ENCODE measurements at regions not wholly inside any gene's neighbourhood (a gene's known extent, or its start where the extent isn't known, plus 50 kb on each side); places are given as distances from the start of the nearest gene placed in this dataset.

GRCh38 chr2:502831-503230 is 174.4 kb downstream of the TMEM18 start:
- TF ChIP-seq, protein P1, sequence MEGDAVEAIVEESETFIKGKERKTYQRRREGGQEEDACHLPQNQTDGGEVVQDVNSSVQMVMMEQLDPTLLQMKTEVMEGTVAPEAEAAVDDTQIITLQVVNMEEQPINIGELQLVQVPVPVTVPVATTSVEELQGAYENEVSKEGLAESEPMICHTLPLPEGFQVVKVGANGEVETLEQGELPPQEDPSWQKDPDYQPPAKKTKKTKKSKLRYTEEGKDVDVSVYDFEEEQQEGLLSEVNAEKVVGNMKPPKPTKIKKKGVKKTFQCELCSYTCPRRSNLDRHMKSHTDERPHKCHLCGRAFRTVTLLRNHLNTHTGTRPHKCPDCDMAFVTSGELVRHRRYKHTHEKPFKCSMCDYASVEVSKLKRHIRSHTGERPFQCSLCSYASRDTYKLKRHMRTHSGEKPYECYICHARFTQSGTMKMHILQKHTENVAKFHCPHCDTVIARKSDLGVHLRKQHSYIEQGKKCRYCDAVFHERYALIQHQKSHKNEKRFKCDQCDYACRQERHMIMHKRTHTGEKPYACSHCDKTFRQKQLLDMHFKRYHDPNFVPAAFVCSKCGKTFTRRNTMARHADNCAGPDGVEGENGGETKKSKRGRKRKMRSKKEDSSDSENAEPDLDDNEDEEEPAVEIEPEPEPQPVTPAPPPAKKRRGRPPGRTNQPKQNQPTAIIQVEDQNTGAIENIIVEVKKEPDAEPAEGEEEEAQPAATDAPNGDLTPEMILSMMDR (IDR thresholded peaks at IDR 0.05) = no peak
- H3K27me3 ChIP-seq = no peaks in the 10 kb centered on the region
- intact Hi-C loops (cut with DNase I) = no loop called here
- H3K9me3 ChIP-seq = no peaks in the 10 kb centered on the region
- no peaks in the 10 kb centered on the region for H3K4me1 ChIP-seq
- no peak overlapping the region for H3K27ac ChIP-seq
- DNase-seq (no peak), ATAC-seq (no peak)
- H3K4me3 ChIP-seq = no peak overlapping the region
- no peaks in the 10 kb centered on the region for H3K36me3 ChIP-seq

DNA sequence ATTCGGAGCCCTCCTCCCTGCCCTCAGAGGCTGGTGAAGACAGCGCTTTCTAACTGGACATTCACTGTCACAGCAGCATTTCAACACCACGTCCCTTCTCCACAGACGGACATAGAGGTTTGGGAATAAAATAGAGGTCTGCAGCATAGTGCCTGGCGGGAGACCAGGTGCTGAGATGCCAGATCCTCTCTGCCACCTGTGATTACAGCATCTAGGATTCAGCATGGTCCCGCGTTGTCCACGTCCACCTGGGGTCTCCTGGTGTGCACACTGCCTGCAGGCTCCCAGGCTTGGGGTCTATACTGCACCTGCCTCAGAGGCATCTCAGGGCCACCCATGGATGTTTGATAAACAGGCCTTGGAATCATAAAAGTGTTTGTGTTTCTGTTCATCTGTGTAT is 175.5 kb downstream of the TMEM18 start:
- intact Hi-C loops (cut with DNase I) = no loop called here
- no peak for DNase-seq
- Histone ChIP-seq H3K27ac (no peak overlapping the region), H3K4me3 (no peak overlapping the region), H3K9me3 (no peaks in the 10 kb centered on the region), H3K36me3 (no peaks in the 10 kb centered on the region), H3K4me1 (no peaks in the 10 kb centered on the region), H3K27me3 (no peaks in the 10 kb centered on the region)
- ATAC-seq = no peak
- TF ChIP-seq, protein P1 (IDR thresholded peaks at IDR 0.05) = no peak

DNA sequence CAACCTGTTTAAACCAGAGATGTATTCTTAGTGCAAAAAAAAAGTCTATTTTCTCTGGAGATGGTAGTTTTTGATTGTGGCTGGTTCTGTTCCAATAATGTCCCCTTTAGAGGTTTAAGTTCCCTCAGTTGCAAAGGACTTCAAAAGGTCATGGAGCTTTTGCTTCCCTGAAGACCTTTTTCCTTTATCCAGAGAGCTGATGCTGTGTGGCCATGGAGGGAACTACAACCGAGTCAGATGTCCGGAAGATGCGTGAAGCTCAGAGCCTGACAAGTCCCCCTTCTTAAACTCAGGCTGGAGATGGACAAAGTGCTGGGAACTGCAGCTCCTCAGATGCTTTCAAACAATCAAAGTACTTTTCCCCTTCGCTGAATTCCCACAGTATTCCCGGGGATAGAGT is 176.1 kb downstream of the TMEM18 start:
- TF ChIP-seq, protein P1 (IDR thresholded peaks at IDR 0.05) = no peak
- no peak overlapping the region for H3K4me3 ChIP-seq
- H3K27ac ChIP-seq = no peak overlapping the region
- intact Hi-C loops (cut with DNase I) = no loop called here
- DNase-seq (no peak), ATAC-seq (no peak)
- H3K36me3 ChIP-seq = no peaks in the 10 kb centered on the region
- H3K4me1 ChIP-seq = no peaks in the 10 kb centered on the region
- H3K27me3 ChIP-seq = no peaks in the 10 kb centered on the region
- H3K9me3 ChIP-seq = no peaks in the 10 kb centered on the region

GRCh38 chr2:499726-500125 is 177.5 kb downstream of the TMEM18 start:
- H3K9me3 ChIP-seq = no peaks in the 10 kb centered on the region
- no peak overlapping the region for H3K27ac ChIP-seq
- intact Hi-C loops (cut with DNase I) = no loop called here
- DNase-seq (no peak), ATAC-seq (no peak)
- no peaks in the 10 kb centered on the region for H3K27me3 ChIP-seq
- H3K4me3 ChIP-seq = no peak overlapping the region
- H3K36me3 ChIP-seq = no peaks in the 10 kb centered on the region
- TF ChIP-seq, protein P1 (IDR thresholded peaks at IDR 0.05) = no peak
- H3K4me1 ChIP-seq = no peaks in the 10 kb centered on the region

DNA sequence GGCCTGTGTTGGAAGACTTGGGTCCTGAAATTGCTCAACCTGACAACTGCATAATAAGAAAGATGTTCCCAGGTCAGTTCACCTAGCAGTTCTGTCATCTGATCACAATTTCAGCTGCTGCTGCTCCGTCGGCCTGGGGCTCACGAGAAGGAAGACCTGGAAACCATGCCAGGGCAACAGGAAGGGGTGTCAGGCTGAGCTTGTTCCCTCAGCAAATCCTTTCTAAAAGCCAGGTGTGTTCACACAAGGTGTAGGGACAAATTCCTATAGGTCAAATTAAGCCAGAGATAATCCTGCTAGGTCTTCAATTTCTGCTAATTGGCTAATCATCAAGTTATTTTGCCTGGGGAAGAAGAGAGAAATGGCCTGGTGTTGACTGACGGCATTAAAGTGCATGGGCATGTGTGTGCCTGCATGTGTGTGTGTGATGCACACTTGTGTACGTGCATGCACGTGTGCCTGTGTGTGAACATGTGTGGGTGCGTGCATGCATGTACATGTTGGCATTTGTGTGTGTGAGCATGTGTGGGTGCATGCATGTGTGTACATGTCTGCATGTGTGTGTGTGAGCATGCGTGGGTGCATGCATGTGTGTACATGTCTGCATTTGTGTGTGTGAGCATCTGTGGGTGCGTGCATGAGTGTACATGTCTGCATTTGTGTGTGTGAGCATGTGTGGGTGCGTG is 178.6 kb downstream of the TMEM18 start:
- Histone ChIP-seq H3K27ac (no peak overlapping the region), H3K27me3 (no peaks in the 10 kb centered on the region), H3K9me3 (no peaks in the 10 kb centered on the region), H3K36me3 (no peaks in the 10 kb centered on the region), H3K4me1 (no peaks in the 10 kb centered on the region), H3K4me3 (no peak overlapping the region)
- intact Hi-C loops (cut with DNase I) = no loop called here
- TF ChIP-seq, protein P1 (IDR thresholded peaks at IDR 0.05) = no peak
- ATAC-seq (no peak), DNase-seq (no peak)

Measured in upper lobe of right lung (tissue), 1 donor.